ENCODE measurements at regions not wholly inside any gene's neighbourhood (a gene's known extent, or its start where the extent isn't known, plus 50 kb on each side); places are given as distances from the start of the nearest gene placed in this dataset.
"Not testable (repeated sequence)": the region's sequence is repeated elsewhere in the genome, so short reads cannot be mapped to it uniquely, and the experiment has no call there.

- no peak for DNase-seq (ENCODE audit: insufficient read length)
- TF ChIP-seq TAF1 (IDR thresholded peaks at IDR 0.05; ENCODE audit: borderline replicate concordance, low read depth, low read length) (no peak), POLR2A (IDR thresholded peaks at IDR 0.05; ENCODE audit: low read depth, low read length) (no peak), POLR2AphosphoS5 (IDR thresholded peaks at IDR 0.05; ENCODE audit: low read depth, low read length) (no peak)
- FAIRE-seq: no peak
These were observed 492.8 kb upstream of the NR3C2 start for GRCh38 chr4:148934926-148935578.

GRCh38 chr4:148926276-148927260 is 484.4 kb upstream of the NR3C2 start:
- no peak for TF ChIP-seq POLR2AphosphoS5 (IDR thresholded peaks at IDR 0.05; ENCODE audit: low read depth, low read length)
- TF ChIP-seq POLR2A (IDR thresholded peaks at IDR 0.05; ENCODE audit: low read depth, low read length): no peak
- no peak for TF ChIP-seq TAF1 (IDR thresholded peaks at IDR 0.05; ENCODE audit: borderline replicate concordance, low read depth, low read length)
- FAIRE-seq (no peak), DNase-seq (ENCODE audit: insufficient read length) (no peak)

GRCh38 chr4:148923881-148924280 is 481.7 kb upstream of the NR3C2 start:
- no peak for FAIRE-seq
- no peak for TF ChIP-seq POLR2AphosphoS5 (IDR thresholded peaks at IDR 0.05; ENCODE audit: low read depth, low read length)
- TF ChIP-seq TAF1 (IDR thresholded peaks at IDR 0.05; ENCODE audit: borderline replicate concordance, low read depth, low read length): no peak
- TF ChIP-seq POLR2A (IDR thresholded peaks at IDR 0.05; ENCODE audit: low read depth, low read length): no peak
- DNase-seq (ENCODE audit: insufficient read length): no peak

GRCh38 chr4:148922497-148922896 is 480.3 kb upstream of the NR3C2 start:
- no peak for FAIRE-seq
- DNase-seq (ENCODE audit: insufficient read length): no peak
- no peak for TF ChIP-seq POLR2A (IDR thresholded peaks at IDR 0.05; ENCODE audit: low read depth, low read length)
- no peak for TF ChIP-seq POLR2AphosphoS5 (IDR thresholded peaks at IDR 0.05; ENCODE audit: low read depth, low read length)
- no peak for TF ChIP-seq TAF1 (IDR thresholded peaks at IDR 0.05; ENCODE audit: borderline replicate concordance, low read depth, low read length)

GRCh38 chr4:148914734-148915133 is 472.5 kb upstream of the NR3C2 start:
- no peak for DNase-seq (ENCODE audit: insufficient read length)
- TF ChIP-seq POLR2A (IDR thresholded peaks at IDR 0.05; ENCODE audit: low read depth, low read length) (no peak), TAF1 (IDR thresholded peaks at IDR 0.05; ENCODE audit: borderline replicate concordance, low read depth, low read length) (no peak), POLR2AphosphoS5 (IDR thresholded peaks at IDR 0.05; ENCODE audit: low read depth, low read length) (no peak)
- FAIRE-seq: no peak

- TF ChIP-seq POLR2AphosphoS5 (IDR thresholded peaks at IDR 0.05; ENCODE audit: low read depth, low read length) (no peak), TAF1 (IDR thresholded peaks at IDR 0.05; ENCODE audit: borderline replicate concordance, low read depth, low read length) (no peak), POLR2A (IDR thresholded peaks at IDR 0.05; ENCODE audit: low read depth, low read length) (no peak)
- no peak for DNase-seq (ENCODE audit: insufficient read length)
- FAIRE-seq: no peak
These were observed 472.1 kb upstream of the NR3C2 start for GRCh38 chr4:148914301-148914700.

- no peak for TF ChIP-seq POLR2A (IDR thresholded peaks at IDR 0.05; ENCODE audit: low read depth, low read length)
- no peak for TF ChIP-seq POLR2AphosphoS5 (IDR thresholded peaks at IDR 0.05; ENCODE audit: low read depth, low read length)
- TF ChIP-seq TAF1 (IDR thresholded peaks at IDR 0.05; ENCODE audit: borderline replicate concordance, low read depth, low read length): no peak
- FAIRE-seq: no peak
- no peak for DNase-seq (ENCODE audit: insufficient read length)
These were observed 461.2 kb upstream of the NR3C2 start for GRCh38 chr4:148903388-148903787.

GRCh38 chr4:148901075-148901705 is 459.0 kb upstream of the NR3C2 start:
- no peak for DNase-seq (ENCODE audit: insufficient read length)
- no peak for TF ChIP-seq TAF1 (IDR thresholded peaks at IDR 0.05; ENCODE audit: borderline replicate concordance, low read depth, low read length)
- TF ChIP-seq POLR2A (IDR thresholded peaks at IDR 0.05; ENCODE audit: low read depth, low read length): no peak
- no peak for TF ChIP-seq POLR2AphosphoS5 (IDR thresholded peaks at IDR 0.05; ENCODE audit: low read depth, low read length)
- no peak for FAIRE-seq

- FAIRE-seq: not testable (repeated sequence)
These were observed 455.9 kb upstream of the NR3C2 start for GRCh38 chr4:148898139-148898538.

GRCh38 chr4:148893095-148893494 is 450.9 kb upstream of the NR3C2 start:
- TF ChIP-seq POLR2A (IDR thresholded peaks at IDR 0.05; ENCODE audit: low read depth, low read length): no peak
- no peak for TF ChIP-seq POLR2AphosphoS5 (IDR thresholded peaks at IDR 0.05; ENCODE audit: low read depth, low read length)
- TF ChIP-seq TAF1 (IDR thresholded peaks at IDR 0.05; ENCODE audit: borderline replicate concordance, low read depth, low read length): no peak
- DNase-seq (ENCODE audit: insufficient read length) (no peak), FAIRE-seq (no peak)

More at GRCh38 chr4:148898139-148898538, 455.9 kb upstream of the NR3C2 start:
- not testable (repeated sequence) for DNase-seq (ENCODE audit: insufficient read length)

GRCh38 chr4:148883891-148884290 is 441.7 kb upstream of the NR3C2 start:
- no peak for DNase-seq (ENCODE audit: insufficient read length)
- TF ChIP-seq POLR2A (IDR thresholded peaks at IDR 0.05; ENCODE audit: low read depth, low read length) (no peak), TAF1 (IDR thresholded peaks at IDR 0.05; ENCODE audit: borderline replicate concordance, low read depth, low read length) (no peak), POLR2AphosphoS5 (IDR thresholded peaks at IDR 0.05; ENCODE audit: low read depth, low read length) (no peak)
- no peak for FAIRE-seq
